ENCODE measurements at regions not wholly inside any gene's neighbourhood (a gene's known extent, or its start where the extent isn't known, plus 50 kb on each side); places are given as distances from the start of the nearest gene placed in this dataset.
A peak's percentile ranks its signal among the peaks of the same experiment; 100 is the strongest.
"Not testable (repeated sequence)": the region's sequence is repeated elsewhere in the genome, so short reads cannot be mapped to it uniquely, and the experiment has no call there.

DNA sequence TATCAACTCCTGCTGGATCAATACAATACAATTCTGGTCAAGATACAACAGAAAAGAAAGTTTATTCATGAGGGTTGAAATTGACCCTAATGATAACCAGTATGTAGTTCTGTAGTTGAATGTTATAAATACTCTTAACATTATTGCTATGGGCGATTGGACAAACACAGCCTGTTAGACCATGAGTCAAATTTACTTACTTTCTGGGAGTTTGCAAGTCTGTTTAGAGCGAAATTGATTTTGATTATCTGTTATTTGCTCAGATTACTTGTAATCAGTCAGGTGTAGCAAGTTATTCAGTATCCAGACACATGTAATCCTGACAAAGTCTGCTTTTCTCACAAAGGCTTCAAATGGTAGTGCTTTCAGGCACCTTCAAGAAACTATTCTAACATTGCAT lies 216.6 kb upstream of the B3GALT2 start:
- DNase-seq = no peak

- peak; percentile 8 for DNase-seq
These were observed 215.6 kb upstream of the B3GALT2 start for GRCh38 chr1:193402037-193402436.

- DNase-seq = no peak
These were observed 207.9 kb upstream of the B3GALT2 start for GRCh38 chr1:193394336-193394735.

- DNase-seq = peak; percentile 20
These were observed 206.3 kb upstream of the B3GALT2 start for GRCh38 chr1:193392686-193393085.

GRCh38 chr1:193388683-193389082 lies 202.3 kb upstream of the B3GALT2 start:
- DNase-seq = no peak

DNA sequence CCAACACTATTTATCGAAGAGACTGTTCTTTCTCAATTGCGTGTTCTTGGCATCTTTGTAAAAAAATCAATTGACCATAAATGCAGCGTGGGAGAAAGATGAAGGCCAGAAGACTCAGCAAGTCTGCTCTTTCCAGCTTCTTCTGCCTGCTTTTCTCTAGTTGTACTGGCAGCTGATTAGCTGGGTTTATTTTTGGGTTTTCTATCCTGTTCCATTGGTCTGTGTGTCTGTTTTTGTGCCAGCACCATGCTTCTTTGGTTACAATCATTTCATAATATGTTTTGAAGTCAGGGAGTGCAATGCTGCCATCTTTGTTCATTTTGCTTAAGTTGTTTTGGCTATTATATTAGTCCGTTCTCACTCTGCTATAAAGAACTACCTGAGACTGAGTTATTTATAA lies 201.8 kb upstream of the B3GALT2 start:
- DNase-seq = no peak

GRCh38 chr1:193387406-193387805 lies 201.0 kb upstream of the B3GALT2 start:
- no peak for DNase-seq

DNA sequence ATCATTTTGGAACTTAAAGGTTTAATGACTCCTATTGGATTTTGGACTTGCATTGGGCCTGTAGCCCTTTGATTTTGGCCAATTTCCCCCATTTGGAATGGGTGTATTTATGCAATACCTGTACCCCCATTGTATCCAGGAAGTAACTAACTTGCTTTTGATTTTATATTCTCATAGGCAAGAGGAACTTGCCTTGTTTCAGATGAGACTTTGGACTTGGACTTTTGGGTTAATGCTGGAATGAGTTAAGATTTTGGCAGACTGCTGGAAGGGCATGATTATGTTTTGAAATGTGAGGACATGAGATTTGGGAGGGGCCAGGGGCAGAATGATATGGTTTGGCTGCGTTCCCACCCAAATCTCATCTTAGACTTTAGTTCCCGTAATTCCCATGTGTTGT lies 192.0 kb upstream of the B3GALT2 start:
- DNase-seq = not testable (repeated sequence)

DNA sequence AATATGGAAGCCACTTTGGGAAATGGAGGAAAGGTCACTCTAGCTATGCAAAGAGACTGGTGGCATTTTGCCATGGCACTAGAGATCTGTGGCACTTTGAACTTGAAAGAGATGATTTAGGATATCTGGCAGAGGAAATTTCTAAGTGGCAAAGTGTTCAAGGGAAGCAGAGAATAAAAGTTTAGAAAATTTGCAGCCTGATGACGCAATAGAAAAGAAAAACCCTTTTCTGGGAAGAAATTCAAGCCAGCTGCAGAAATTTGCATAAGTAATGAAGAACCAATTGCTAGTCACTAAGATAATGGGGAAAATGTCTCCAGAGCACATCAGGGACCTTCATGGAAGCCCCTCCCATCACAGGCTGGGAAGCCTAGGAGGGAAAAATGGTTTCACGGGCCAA lies 191.1 kb upstream of the B3GALT2 start:
- no peak for DNase-seq

- no peak for DNase-seq
These were observed 186.1 kb upstream of the B3GALT2 start for GRCh38 chr1:193372553-193372952.

DNA sequence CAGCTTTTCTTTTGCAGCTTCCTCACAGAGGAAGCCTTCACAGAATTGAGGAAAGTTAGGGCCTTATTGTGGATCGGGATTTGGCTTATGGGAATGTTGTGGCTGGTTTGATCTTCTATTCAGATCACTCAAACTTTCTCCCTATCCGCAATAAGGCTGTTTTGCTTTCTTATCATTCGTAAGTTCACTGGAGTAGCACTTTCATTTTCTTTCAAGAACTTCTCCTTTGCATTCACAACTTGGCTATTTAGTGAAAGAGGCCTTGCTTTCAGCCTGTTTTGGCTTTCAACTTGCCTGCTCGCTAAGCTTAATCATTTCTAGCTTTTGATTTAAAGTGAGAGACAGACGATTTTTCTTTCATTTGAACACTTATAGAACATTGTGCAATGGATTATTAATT lies 181.9 kb upstream of the B3GALT2 start:
- no peak for DNase-seq

DNA sequence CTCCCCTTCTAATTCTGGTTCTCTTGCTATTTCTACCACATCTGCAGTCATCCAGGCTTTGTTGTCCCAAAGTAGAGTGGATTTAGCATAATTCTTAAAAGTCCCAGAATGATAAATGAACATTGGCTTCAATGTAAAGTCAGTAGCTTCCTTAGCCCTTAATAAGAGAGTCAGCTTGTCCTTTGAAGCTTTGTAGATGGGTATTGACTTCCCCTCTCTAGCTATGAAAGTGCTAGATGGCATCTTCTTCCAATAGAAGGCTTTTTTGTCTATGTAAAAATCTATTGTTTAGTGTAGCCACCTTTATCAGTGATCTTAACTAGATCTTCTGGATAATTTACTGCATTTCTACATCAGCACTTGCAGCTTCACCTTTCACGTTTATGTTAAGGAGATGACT lies 181.4 kb upstream of the B3GALT2 start:
- no peak for DNase-seq

DNA sequence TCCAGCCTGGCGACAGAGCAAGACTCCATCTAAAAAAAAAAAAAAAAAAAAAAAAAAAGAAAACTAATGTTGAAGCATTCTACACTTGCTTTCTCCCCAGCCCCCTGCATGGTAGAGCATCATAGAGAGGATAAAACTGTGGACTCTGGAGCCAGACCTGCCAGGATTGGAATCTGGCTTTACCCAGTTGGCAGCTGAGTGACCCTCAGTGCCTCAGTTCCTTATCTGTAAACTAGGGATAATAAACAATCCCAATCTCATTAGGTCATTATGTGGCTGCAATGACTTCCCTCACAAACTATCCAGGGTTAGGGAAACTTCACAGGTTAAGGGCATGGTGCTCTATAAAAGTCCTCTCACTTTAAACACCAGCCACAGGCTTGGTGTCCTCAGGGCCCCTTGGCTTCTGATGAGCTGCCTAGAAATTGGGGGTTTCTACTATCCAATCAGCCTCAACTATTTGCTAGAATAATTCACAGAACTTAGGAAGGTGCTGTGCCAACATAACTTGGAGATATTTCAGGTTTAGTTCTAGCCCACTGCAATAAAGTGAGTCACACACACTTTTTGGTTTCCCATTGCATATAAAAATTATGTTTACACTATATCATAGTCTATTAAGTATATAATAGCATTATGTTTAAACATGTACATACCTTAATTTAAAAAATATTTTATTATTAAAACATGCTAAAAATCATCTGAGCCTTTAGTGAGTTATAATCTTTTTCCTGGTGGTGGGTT lies 180.5 kb upstream of the B3GALT2 start:
- peak; percentile 16 for DNase-seq

GRCh38 chr1:193365966-193366365 lies 179.6 kb upstream of the B3GALT2 start:
- no peak for DNase-seq

- DNase-seq = peak; percentile 56
These were observed 173.2 kb upstream of the B3GALT2 start for GRCh38 chr1:193359631-193360030.

- DNase-seq = peak; percentile 32
These were observed 172.0 kb upstream of the B3GALT2 start for GRCh38 chr1:193358419-193358818.

- DNase-seq = peak; percentile 51
These were observed 169.8 kb upstream of the B3GALT2 start for GRCh38 chr1:193356249-193356648.

- no peak for DNase-seq
These were observed 169.2 kb upstream of the B3GALT2 start for GRCh38 chr1:193355626-193356025.

DNA sequence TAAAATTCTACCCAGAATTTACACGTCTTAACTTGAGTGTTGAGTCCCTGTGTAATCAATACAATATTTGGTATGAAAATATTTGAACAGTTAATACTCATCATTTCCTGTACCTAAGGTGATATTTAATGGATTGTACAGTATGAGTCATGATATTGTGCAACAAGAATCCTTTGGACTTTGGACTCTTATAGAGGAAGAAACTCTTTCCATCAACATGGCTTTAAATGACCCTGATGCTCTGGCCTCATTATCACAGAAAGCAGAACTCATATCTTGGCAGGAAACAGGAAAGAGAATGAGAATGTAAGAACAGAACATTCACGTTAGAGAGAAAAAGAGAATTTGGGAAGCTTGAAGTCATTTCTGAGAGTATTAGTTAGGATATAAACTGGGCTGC lies 168.8 kb upstream of the B3GALT2 start:
- DNase-seq = no peak

DNA sequence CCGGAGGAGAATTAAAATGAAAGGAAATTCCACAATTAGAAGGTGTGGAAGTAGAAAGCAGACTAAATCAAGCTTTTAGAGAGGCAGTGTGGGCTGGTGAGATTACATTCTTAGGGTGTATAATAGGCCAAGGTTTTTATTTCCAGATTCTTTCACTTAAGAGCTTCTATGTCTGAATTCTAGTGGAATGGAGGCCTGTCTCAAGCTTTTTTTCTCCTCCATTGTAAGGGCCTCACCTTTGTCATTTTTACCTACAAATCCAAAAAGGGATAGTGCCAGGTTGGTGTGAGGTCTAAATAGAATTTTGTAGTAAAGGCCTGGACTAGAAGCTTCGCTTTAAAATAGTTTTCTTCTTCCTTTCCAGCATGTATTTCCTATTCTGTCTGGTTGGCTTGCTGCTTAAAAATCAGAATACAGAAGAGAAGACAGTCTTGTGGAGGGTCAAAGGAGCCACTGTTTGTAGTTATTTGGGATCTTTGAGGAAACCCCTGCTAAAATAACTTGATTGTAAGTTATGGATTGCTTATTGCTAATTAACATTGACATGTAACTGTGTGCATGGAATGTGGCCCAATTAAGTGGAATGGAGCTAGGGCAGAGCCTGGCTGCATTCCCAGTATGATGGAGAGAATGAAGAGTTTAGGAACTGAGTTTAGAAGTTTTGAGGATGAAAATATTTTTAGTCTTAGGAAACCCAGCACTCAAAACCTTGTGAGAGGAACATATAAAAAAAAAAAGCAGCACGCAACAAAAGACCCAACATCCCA lies 162.5 kb upstream of the B3GALT2 start:
- no peak for DNase-seq

GRCh38 chr1:193348091-193348768 lies 161.8 kb upstream of the B3GALT2 start:
- peak; percentile 21 for DNase-seq

DNA sequence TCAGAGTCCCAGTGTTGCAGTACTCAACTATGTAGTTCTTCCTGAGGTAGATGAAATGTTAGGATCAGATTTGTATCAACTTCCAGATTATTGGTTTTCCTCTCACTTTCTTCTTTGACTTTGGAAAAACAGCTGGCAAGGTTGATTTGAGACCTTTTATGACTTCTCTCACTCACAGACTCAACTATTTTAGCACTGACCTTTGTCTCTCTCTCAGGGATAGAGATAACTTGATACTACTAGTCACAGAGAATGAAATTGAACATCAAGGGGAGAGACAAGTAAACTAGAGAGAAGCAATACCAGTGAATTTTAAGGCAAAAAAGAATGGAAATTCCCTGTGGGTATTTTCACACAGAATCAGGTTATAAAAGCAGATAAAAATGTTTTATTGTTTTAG lies 159.7 kb upstream of the B3GALT2 start:
- no peak for DNase-seq

GRCh38 chr1:193342811-193343210 lies 156.4 kb upstream of the B3GALT2 start:
- DNase-seq = no peak

DNA sequence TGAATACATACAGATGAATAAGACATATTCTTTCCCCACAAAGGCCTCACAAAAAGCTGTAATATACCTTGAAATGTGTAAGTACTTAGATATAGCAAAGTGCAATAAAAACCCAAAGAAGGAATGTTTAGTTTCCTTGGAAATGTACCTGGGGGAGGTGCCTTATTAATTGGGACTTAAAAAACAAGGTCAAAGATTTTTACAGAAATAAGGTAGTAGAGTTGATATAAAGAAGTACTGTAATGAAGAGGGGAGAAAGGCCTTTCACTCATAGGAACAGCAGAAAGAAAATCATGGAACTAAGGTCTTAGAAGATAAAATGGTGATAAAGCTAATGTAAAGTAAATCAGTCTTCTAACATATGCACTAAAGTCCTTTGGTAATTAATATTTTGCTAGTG lies 153.9 kb upstream of the B3GALT2 start:
- DNase-seq = no peak
